Naive thymus-derived CD4-positive, alpha-beta T cell (primary cell): ENCODE measurements at regions not wholly inside any gene's neighbourhood (a gene's known extent, or its start where the extent isn't known, plus 50 kb on each side); places are given as distances from the start of the nearest gene placed in this dataset.

Experiments
- ATAC-seq: fragments of 150-1000 bp; cut with Tn5 transposase; 2 replicates; pipeline ENCODE4 v1.10.0; 2021; ENCODE audit warnings: mild to moderate bottlenecking, moderate library complexity
- CTCF ChIA-PET: fragments of 350-600 bp; sonication (Branson Sonifier 250); formaldehyde crosslinking; loops from one replicate; lab custom pipeline; 2021; ENCODE audit warnings: antibody characterized with exemption; lab: Charles Lee
- POLR2A ChIA-PET: fragments of 350-600 bp; sonication (Branson Sonifier 250); formaldehyde crosslinking; loops from one replicate; lab custom pipeline; 2021; ENCODE audit warnings: antibody characterized with exemption, inconsistent platforms; lab: Charles Lee
- DNase-seq, 9 donors: peaks; one replicate each; pipeline versions ENCODE4 v3.0.0 to v3.0.0-alpha.2; 2020 to 2022; ENCODE audit warnings: mixed read lengths in 1 of 9
- H3K27ac ChIP-seq: one replicate; pipeline ENCODE4 v1.7.0; 2013; ENCODE audit warnings: mild to moderate bottlenecking, low read depth, low read length, moderate library complexity
- H3K27me3 ChIP-seq, 2 donors: one replicate each; pipeline ENCODE4 v1.7.0; 2013; ENCODE audit warnings: low read length in 2 of 2, mild to moderate bottlenecking in 2 of 2, moderate library complexity in 2 of 2; ENCODE audit not compliant: control insufficient read depth in 2 of 2, insufficient read depth in 2 of 2
- H3K36me3 ChIP-seq, 3 experiments: 1 replicate in 2 of 3; 2 replicates in 1 of 3; pipeline ENCODE4 v1.7.0; 2013; ENCODE audit warnings: low read length in 3 of 3, mild to moderate bottlenecking in 3 of 3, moderate library complexity in 1 of 3; ENCODE audit not compliant: insufficient read depth in 3 of 3, control insufficient read depth in 2 of 3
- H3K4me1 ChIP-seq, 2 donors: one replicate each; pipeline ENCODE4 v1.7.0; 2013; ENCODE audit warnings: low read length in 2 of 2, mild to moderate bottlenecking in 2 of 2, moderate library complexity in 1 of 2; ENCODE audit not compliant: control insufficient read depth in 2 of 2, insufficient read depth in 2 of 2
- H3K4me3 ChIP-seq: 2 replicates; pipeline ENCODE4 v1.7.0; 2013; ENCODE audit warnings: mild to moderate bottlenecking, low read length
- H3K9me3 ChIP-seq, 3 experiments: 1 replicate in 2 of 3; 2 replicates in 1 of 3; pipeline ENCODE4 v1.7.0; 2013; ENCODE audit warnings: low read length in 3 of 3; ENCODE audit not compliant: control insufficient read depth in 2 of 3
- H3K27ac Mint-ChIP-seq, 9 donors: one replicate each; pipeline ENCODE4 v1.8.0; 2020 to 2022; ENCODE audit warnings: mixed read lengths in 9 of 9, mild to moderate bottlenecking in 8 of 9, moderate library complexity in 5 of 9, inconsistent platforms in 2 of 9
- H3K27me3 Mint-ChIP-seq, 5 donors: one replicate each; pipeline ENCODE4 v1.8.0; 2021 to 2022; ENCODE audit warnings: mixed read lengths in 5 of 5, mild to moderate bottlenecking in 1 of 5
- H3K36me3 Mint-ChIP-seq, 5 donors: one replicate each; pipeline ENCODE4 v1.8.0; 2020 to 2022; ENCODE audit warnings: mixed read lengths in 5 of 5, mild to moderate bottlenecking in 3 of 5, inconsistent platforms in 1 of 5
- H3K4me1 Mint-ChIP-seq, 7 donors: one replicate each; pipeline ENCODE4 v1.8.0; 2020 to 2022; ENCODE audit warnings: mixed read lengths in 7 of 7, mild to moderate bottlenecking in 3 of 7, inconsistent platforms in 1 of 7
- H3K4me3 Mint-ChIP-seq, 10 donors: one replicate each; pipeline ENCODE4 v1.8.0; 2020 to 2022; ENCODE audit warnings: mild to moderate bottlenecking in 10 of 10, mixed read lengths in 10 of 10, moderate library complexity in 6 of 10, inconsistent platforms in 2 of 10
- H3K9me3 Mint-ChIP-seq, 11 donors: one replicate each; pipeline ENCODE4 v1.8.0; 2020 to 2022; ENCODE audit warnings: mixed read lengths in 11 of 11, mild to moderate bottlenecking in 4 of 11, inconsistent platforms in 1 of 11, moderate library complexity in 1 of 11
- intact Hi-C, 2 donors: fragments of 100-400 bp; cut with micrococcal nuclease; formaldehyde crosslinking; loops; one replicate each; pipeline ENCODE4 v1.15.1; 2023

GRCh38 chr22:47337161-47337621 lies 574.7 kb downstream of the TBC1D22A start:
- H3K4me1 ChIP-seq, result no peaks in the 10 kb centered on the region
- Mint-ChIP-seq H3K27me3 (peaks cover 0 to 26% (median 15%) of the 10 kb centered on the region in 5 donors), H3K4me3 (peak overlapping the region in 3 of 10 donors; percentile 6 to 65 (median 29)), H3K27ac (peak overlapping the region in 2 of 9 donors; percentile 7 to 26), H3K9me3 (peaks cover 0 to 17% (median 6%) of the 10 kb centered on the region in 11 donors), H3K36me3 (peaks cover 0 to 4% (median 0%) of the 10 kb centered on the region in 5 donors), H3K4me1 (peaks cover 0 to 5% (median 0%) of the 10 kb centered on the region in 7 donors)
- no peak overlapping the region for H3K4me3 ChIP-seq
- H3K9me3 ChIP-seq, result no peaks in the 10 kb centered on the region
- DNase-seq (no peak), ATAC-seq (no peak)
- ChIA-PET CTCF (no interaction called here), POLR2A (no interaction called here)
- H3K27me3 ChIP-seq, result no peaks in the 10 kb centered on the region
- H3K27ac ChIP-seq, result no peak overlapping the region
- H3K36me3 ChIP-seq, result no peaks in the 10 kb centered on the region
- intact Hi-C loops, result no loop called here

GRCh38 chr22:47335958-47336357 lies 573.5 kb downstream of the TBC1D22A start:
- ATAC-seq, result no peak
- intact Hi-C loops, result no loop called here
- Mint-ChIP-seq H3K27me3 (peaks cover 0 to 18% (median 7%) of the 10 kb centered on the region in 5 donors), H3K4me1 (peaks cover 0 to 5% (median 0%) of the 10 kb centered on the region in 7 donors), H3K4me3 (no peak overlapping the region), H3K9me3 (peaks cover 0 to 17% (median 6%) of the 10 kb centered on the region in 11 donors), H3K36me3 (peaks cover 0 to 4% (median 0%) of the 10 kb centered on the region in 5 donors), H3K27ac (no peak overlapping the region)
- Histone ChIP-seq H3K4me1 (no peaks in the 10 kb centered on the region), H3K36me3 (no peaks in the 10 kb centered on the region), H3K27ac (no peak overlapping the region), H3K9me3 (no peaks in the 10 kb centered on the region), H3K27me3 (no peaks in the 10 kb centered on the region), H3K4me3 (no peak overlapping the region)
- no peak for DNase-seq
- CTCF ChIA-PET, result no interaction called here
- POLR2A ChIA-PET, result no interaction called here

- CTCF ChIA-PET, result no interaction called here
- peaks cover 0 to 17% (median 6%) of the 10 kb centered on the region in 5 donors for H3K27me3 Mint-ChIP-seq
- intact Hi-C loops, result no loop called here
Measured at GRCh38 chr22:47335460-47335859, 573.0 kb downstream of the TBC1D22A start.

GRCh38 chr22:47334601-47335000 lies 572.2 kb downstream of the TBC1D22A start:
- DNase-seq, result no peak
- Histone ChIP-seq H3K9me3 (no peaks in the 10 kb centered on the region), H3K36me3 (no peaks in the 10 kb centered on the region), H3K4me3 (no peak overlapping the region), H3K4me1 (no peaks in the 10 kb centered on the region), H3K27me3 (no peaks in the 10 kb centered on the region), H3K27ac (no peak overlapping the region)
- POLR2A ChIA-PET, result no interaction called here
- Mint-ChIP-seq H3K4me1 (peaks cover 0 to 5% (median 0%) of the 10 kb centered on the region in 7 donors), H3K4me3 (no peak overlapping the region), H3K27me3 (peaks cover 0 to 17% (median 6%) of the 10 kb centered on the region in 5 donors), H3K27ac (no peak overlapping the region), H3K9me3 (peaks cover 0 to 17% (median 6%) of the 10 kb centered on the region in 11 donors), H3K36me3 (peaks cover 0 to 4% (median 0%) of the 10 kb centered on the region in 5 donors)
- intact Hi-C loops, result no loop called here
- ATAC-seq, result no peak
- CTCF ChIA-PET, result no interaction called here

More at GRCh38 chr22:47335460-47335859, 573.0 kb downstream of the TBC1D22A start:
- no peaks in the 10 kb centered on the region for H3K27me3 ChIP-seq
- Mint-ChIP-seq H3K4me1 (peaks cover 0 to 5% (median 0%) of the 10 kb centered on the region in 7 donors), H3K9me3 (peaks cover 0 to 17% (median 6%) of the 10 kb centered on the region in 11 donors), H3K27ac (no peak overlapping the region), H3K36me3 (peaks cover 0 to 4% (median 0%) of the 10 kb centered on the region in 5 donors), H3K4me3 (no peak overlapping the region)
- H3K36me3 ChIP-seq, result no peaks in the 10 kb centered on the region
- DNase-seq (no peak), ATAC-seq (no peak)
- no peak overlapping the region for H3K27ac ChIP-seq
- no peaks in the 10 kb centered on the region for H3K9me3 ChIP-seq
- H3K4me1 ChIP-seq, result no peaks in the 10 kb centered on the region
- no peak overlapping the region for H3K4me3 ChIP-seq
- POLR2A ChIA-PET, result no interaction called here

- Mint-ChIP-seq H3K4me1 (peaks cover 0 to 5% (median 0%) of the 10 kb centered on the region in 7 donors), H3K27me3 (peaks cover 0 to 17% (median 10%) of the 10 kb centered on the region in 5 donors), H3K36me3 (peaks cover 0 to 4% (median 0%) of the 10 kb centered on the region in 5 donors), H3K27ac (no peak overlapping the region), H3K9me3 (peaks cover 0 to 17% (median 6%) of the 10 kb centered on the region in 11 donors), H3K4me3 (no peak overlapping the region)
- Histone ChIP-seq H3K9me3 (no peaks in the 10 kb centered on the region), H3K27ac (no peak overlapping the region), H3K4me3 (no peak overlapping the region), H3K4me1 (no peaks in the 10 kb centered on the region), H3K27me3 (no peaks in the 10 kb centered on the region), H3K36me3 (no peaks in the 10 kb centered on the region)
- ChIA-PET POLR2A (no interaction called here), CTCF (no interaction called here)
- DNase-seq, result no peak
- ATAC-seq, result no peak
- intact Hi-C loops, result no loop called here
Measured at GRCh38 chr22:47333625-47334024, 571.2 kb downstream of the TBC1D22A start.

- no peak overlapping the region for H3K4me3 ChIP-seq
- ChIA-PET POLR2A (no interaction called here), CTCF (no interaction called here)
- no peaks in the 10 kb centered on the region for H3K27me3 ChIP-seq
- no peaks in the 10 kb centered on the region for H3K36me3 ChIP-seq
- no peak overlapping the region for H3K27ac ChIP-seq
- peaks cover 0 to 4% (median 0%) of the 10 kb centered on the region in 5 donors for H3K36me3 Mint-ChIP-seq
- H3K9me3 ChIP-seq, result no peaks in the 10 kb centered on the region
- no peak overlapping the region for H3K27ac Mint-ChIP-seq
- no peak overlapping the region for H3K4me3 Mint-ChIP-seq
- no peak for ATAC-seq
- no peak for DNase-seq
- H3K27me3 Mint-ChIP-seq, result peaks cover 0 to 22% (median 10%) of the 10 kb centered on the region in 5 donors
- no peaks in the 10 kb centered on the region for H3K4me1 ChIP-seq
- intact Hi-C loops, result no loop called here
- H3K4me1 Mint-ChIP-seq, result peaks cover 0 to 5% (median 0%) of the 10 kb centered on the region in 7 donors
- H3K9me3 Mint-ChIP-seq, result peaks cover 0 to 17% (median 6%) of the 10 kb centered on the region in 11 donors
Measured at GRCh38 chr22:47332246-47332980, 570.0 kb downstream of the TBC1D22A start.
